Left ventricle myocardium inferior (tissue), 1 donor: ENCODE measurements at regions not wholly inside any gene's neighbourhood (a gene's known extent, or its start where the extent isn't known, plus 50 kb on each side); places are given as distances from the start of the nearest gene placed in this dataset.
A peak's percentile ranks its signal among the peaks of the same experiment; 100 is the strongest.

ENCODE experiments used
- DNase-seq: peaks from one replicate; pipeline ENCODE4 v3.0.0-alpha.2; 2020
- H3K27ac ChIP-seq: fragments of 200-600 bp; replicated peaks from 2 replicates; pipeline ENCODE4 v1.8.0; 2021
- H3K27me3 ChIP-seq: fragments of 200-600 bp; 2 replicates; pipeline ENCODE4 v1.8.0; 2021; ENCODE audit warnings: low read depth
- H3K36me3 ChIP-seq: fragments of 200-600 bp; 2 replicates; pipeline ENCODE4 v1.8.0; 2021
- H3K4me1 ChIP-seq: fragments of 200-600 bp; 2 replicates; pipeline ENCODE4 v1.8.0; 2021
- H3K4me3 ChIP-seq: fragments of 200-600 bp; 2 replicates; pipeline ENCODE4 v1.8.0; 2021; ENCODE audit warnings: mild to moderate bottlenecking, moderate library complexity
- H3K9me3 ChIP-seq: fragments of 200-600 bp; replicated peaks from 2 replicates; pipeline ENCODE4 v1.8.0; 2021
- CTCF ChIP-seq: fragments of 200-600 bp; IDR thresholded peaks from 2 replicates; pipeline ENCODE4 v1.8.0; 2021; ENCODE audit warnings: antibody characterized with exemption, mild to moderate bottlenecking, borderline replicate concordance
- intact Hi-C: fragments of 100-400 bp; cut with micrococcal nuclease; formaldehyde crosslinking; loops from one replicate; pipeline ENCODE4 v1.11.0; 2022
- donor health status: DM: no; HTN: yes; CAD: no; lungs with severe emphysema.

DNA sequence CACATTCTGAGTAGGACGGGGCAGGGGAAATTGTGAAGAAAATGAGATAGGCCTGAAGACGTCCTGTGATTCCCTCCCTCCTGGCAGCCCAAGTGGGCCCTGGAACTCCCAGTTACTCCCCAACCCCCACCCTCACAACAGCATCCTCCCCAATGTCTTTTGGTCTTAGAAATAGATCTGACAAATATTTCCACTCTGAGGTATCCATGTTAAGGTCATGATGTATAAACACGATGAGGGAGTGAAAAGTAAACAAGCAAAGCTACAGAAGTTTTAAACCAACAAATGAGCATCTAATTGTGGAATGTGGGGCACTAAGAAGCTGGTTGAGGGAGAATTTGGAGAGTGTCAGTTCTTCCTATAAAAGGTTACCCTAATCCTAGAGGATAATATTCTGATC lies 103.7 kb upstream of the AADACL2 start:
- Histone ChIP-seq H3K9me3 (no peaks in the 10 kb centered on the region), H3K27me3 (no peaks in the 10 kb centered on the region), H3K4me3 (no peak overlapping the region), H3K4me1 (no peaks in the 10 kb centered on the region), H3K36me3 (no peaks in the 10 kb centered on the region), H3K27ac (no peak overlapping the region)
- no peak for DNase-seq
- intact Hi-C loops: no loop called here
- no peak for TF ChIP-seq CTCF

DNA sequence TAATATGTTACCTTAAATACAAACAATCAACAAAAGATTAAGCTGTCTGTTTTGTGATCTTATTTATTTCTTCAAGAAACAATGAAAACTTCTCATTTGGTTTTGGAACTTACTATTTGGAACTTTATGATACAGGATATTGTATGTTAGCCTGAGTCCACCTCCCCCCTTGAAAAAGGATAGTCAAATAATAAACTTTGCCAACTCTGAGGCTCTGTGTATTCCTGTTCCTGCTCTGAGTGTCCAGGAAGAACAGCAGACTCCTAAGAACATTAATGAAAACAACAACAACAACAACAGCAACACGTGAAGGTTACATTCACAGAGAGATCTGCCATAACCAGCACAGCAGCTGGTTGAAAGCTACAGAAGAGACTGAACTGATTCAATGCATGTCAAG lies 108.1 kb upstream of the AADACL2 start:
- TF ChIP-seq CTCF: no peak
- intact Hi-C loops: no loop called here
- no peaks in the 10 kb centered on the region for H3K36me3 ChIP-seq
- H3K4me3 ChIP-seq: no peak overlapping the region
- no peak for DNase-seq
- no peaks in the 10 kb centered on the region for H3K4me1 ChIP-seq
- no peaks in the 10 kb centered on the region for H3K9me3 ChIP-seq
- no peaks in the 10 kb centered on the region for H3K27me3 ChIP-seq
- H3K27ac ChIP-seq: no peak overlapping the region

DNA sequence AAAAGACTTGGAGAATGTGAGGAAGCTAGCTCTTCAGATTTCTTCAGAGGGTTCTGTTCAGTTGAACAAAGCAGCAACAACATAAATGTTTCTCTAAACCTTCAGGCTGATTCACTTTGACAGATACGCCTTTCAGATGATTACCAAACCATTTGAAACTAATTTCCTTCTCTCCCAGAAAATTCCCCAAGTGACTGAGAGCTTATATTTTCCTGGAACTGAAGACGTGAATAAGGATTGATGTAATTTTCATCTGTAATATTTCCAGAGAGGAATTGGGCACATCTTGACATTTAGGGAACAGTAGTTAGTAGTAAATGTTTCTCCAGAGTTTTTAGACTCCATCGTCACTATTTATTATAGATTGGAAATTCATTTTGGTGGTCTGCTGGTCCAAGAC lies 108.6 kb upstream of the AADACL2 start:
- no peak for TF ChIP-seq CTCF
- Histone ChIP-seq H3K9me3 (no peaks in the 10 kb centered on the region), H3K27ac (no peak overlapping the region), H3K4me1 (no peaks in the 10 kb centered on the region), H3K4me3 (no peak overlapping the region), H3K27me3 (no peaks in the 10 kb centered on the region), H3K36me3 (no peaks in the 10 kb centered on the region)
- no peak for DNase-seq
- intact Hi-C loops: no loop called here

GRCh38 chr3:151620071-151620470 lies 113.7 kb upstream of the AADACL2 start:
- no peaks in the 10 kb centered on the region for H3K36me3 ChIP-seq
- no peaks in the 10 kb centered on the region for H3K4me1 ChIP-seq
- TF ChIP-seq CTCF: no peak
- no peaks in the 10 kb centered on the region for H3K9me3 ChIP-seq
- no peak overlapping the region for H3K27ac ChIP-seq
- intact Hi-C loops: no loop called here
- no peak for DNase-seq
- H3K4me3 ChIP-seq: no peak overlapping the region
- H3K27me3 ChIP-seq: no peaks in the 10 kb centered on the region

- intact Hi-C loops: no loop called here
- no peaks in the 10 kb centered on the region for H3K4me1 ChIP-seq
- TF ChIP-seq CTCF: no peak
- H3K4me3 ChIP-seq: no peak overlapping the region
- H3K36me3 ChIP-seq: no peaks in the 10 kb centered on the region
- no peaks in the 10 kb centered on the region for H3K27me3 ChIP-seq
- H3K27ac ChIP-seq: no peak overlapping the region
- DNase-seq: no peak
- H3K9me3 ChIP-seq: peaks cover 7% of the 10 kb centered on the region
These were observed 118.3 kb upstream of the AADACL2 start for GRCh38 chr3:151615464-151615863.

DNA sequence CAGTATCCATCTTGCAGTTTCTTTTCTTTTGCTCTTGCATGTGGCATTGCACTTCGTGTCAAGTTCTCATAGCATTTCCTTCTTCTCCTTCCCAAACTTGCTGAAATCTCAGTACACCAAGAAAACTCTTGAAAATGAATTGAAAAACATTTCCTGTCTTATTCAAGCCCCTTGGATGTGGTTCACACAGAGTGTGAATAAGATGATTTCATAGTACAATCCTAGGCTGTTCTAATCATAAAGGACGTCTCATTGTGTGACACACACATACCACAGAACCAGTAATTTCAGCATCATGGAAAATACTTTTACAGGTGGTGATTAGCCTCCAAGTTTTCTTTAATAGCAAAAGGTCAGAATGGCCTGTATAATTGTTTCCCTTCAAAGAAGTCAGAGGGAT lies 121.6 kb upstream of the AADACL2 start:
- H3K9me3 ChIP-seq: peaks cover 14% of the 10 kb centered on the region
- H3K36me3 ChIP-seq: no peaks in the 10 kb centered on the region
- DNase-seq: no peak
- H3K4me1 ChIP-seq: no peaks in the 10 kb centered on the region
- intact Hi-C loops: no loop called here
- H3K4me3 ChIP-seq: no peak overlapping the region
- H3K27me3 ChIP-seq: no peaks in the 10 kb centered on the region
- TF ChIP-seq CTCF: no peak
- peak overlapping the region; percentile 59 for H3K27ac ChIP-seq
